HCT116 (cell line): ENCODE measurements at regions not wholly inside any gene's neighbourhood (a gene's known extent, or its start where the extent isn't known, plus 50 kb on each side); places are given as distances from the start of the nearest gene placed in this dataset.
"Not testable (repeated sequence)": the region's sequence is repeated elsewhere in the genome, so short reads cannot be mapped to it uniquely, and the experiment has no call there.

Experiments
- ATAC-seq: fragments of 200-7000 bp; cut with Tn5 transposase; 2 replicates; pipeline ENCODE4 v1.9.1; 2020; ENCODE audit warnings: mild to moderate bottlenecking, moderate library complexity
- BruUV-seq: library from RNA; stranded (reverse); fragments of 400-500 nt; replicated peaks from 2 replicates; lab custom pipeline; 2021; lab: Mats Ljungman, UMichigan
- CTCF ChIA-PET: fragments of 300-600 bp; sonication (Branson Sonifier 250); formaldehyde crosslinking; loops from one replicate; lab custom pipeline; 2021; ENCODE audit warnings: antibody characterized with exemption; lab: Charles Lee
- POLR2A ChIA-PET: fragments of 300-600, 350-600 bp; sonication (Branson Sonifier 250); formaldehyde crosslinking; loops from one replicate; lab custom pipeline; 2021; ENCODE audit warnings: antibody characterized with exemption; lab: Charles Lee
- RAD21 ChIA-PET, 2 experiments: fragments of 300-600 bp; sonication (Branson Sonifier 250); formaldehyde crosslinking; loops; one replicate each; lab custom pipeline; 2023; ENCODE audit warnings: low total read pairs in 2 of 2; ENCODE audit not compliant: uncharacterized antibody in 2 of 2, unreplicated experiment in 2 of 2, low non-redundant PET in 1 of 2; lab: Charles Lee
- DNase-seq: peaks from one replicate; pipeline ENCODE4 v3.0.0-alpha.2; 2010; ENCODE audit warnings: low read depth, low spot score
- H2AFZ ChIP-seq: fragments of 200-600 bp; shearing (Covaris generic), sonication (generic); 2 replicates; pipeline ENCODE4 v1.6.1; 2017; ENCODE audit warnings: low read depth, mixed run types, mixed read lengths, antibody characterized with exemption, low read length; ENCODE audit not compliant: poor library complexity, severe bottlenecking
- H3K27ac ChIP-seq: 2 replicates; pipeline ENCODE4 v1.5.1; 2012; ENCODE audit warnings: low read depth, low read length
- H3K27me3 ChIP-seq: fragments of 200-600 bp; sonication (generic); 2 replicates; pipeline ENCODE4 v1.6.1; 2016; ENCODE audit warnings: mixed run types, low read length, mixed read lengths; ENCODE audit not compliant: insufficient read depth
- H3K36me3 ChIP-seq, 2 experiments: fragments of 200-500 bp in 1 of 2; fragments of 200-600 bp in 1 of 2; sonication (Bioruptor generic) in 1 of 2; sonication (generic) in 1 of 2; 2 replicates each; pipeline versions ENCODE4 v1.5.1 to v1.6.1; 2014 to 2016; ENCODE audit warnings: low read length in 2 of 2, inconsistent platforms in 1 of 2, mixed read lengths in 1 of 2, mixed run types in 1 of 2; ENCODE audit not compliant: insufficient read depth in 2 of 2, control insufficient read depth in 1 of 2
- H3K4me1 ChIP-seq, 2 experiments: fragments of 200-600 bp in 1 of 2; sonication (generic) in 1 of 2; 2 replicates each; pipeline versions ENCODE4 v1.5.1 to v1.6.1; 2012 to 2017; ENCODE audit warnings: low read length in 2 of 2, inconsistent platforms in 1 of 2, mild to moderate bottlenecking in 1 of 2, mixed read lengths in 1 of 2, mixed run types in 1 of 2, moderate library complexity in 1 of 2; ENCODE audit not compliant: insufficient read depth in 2 of 2, control insufficient read depth in 1 of 2
- H3K4me2 ChIP-seq: fragments of 200-600 bp; sonication (generic); 2 replicates; pipeline ENCODE4 v1.6.1; 2017; ENCODE audit warnings: mixed run types, low read length, mixed read lengths
- H3K4me3 ChIP-seq, 2 experiments: fragments of 200-600 bp in 1 of 2; sonication (generic) in 1 of 2; replicated peaks in 1 of 2; 2 replicates each; pipeline ENCODE4 v1.5.1; 2011 to 2016; ENCODE audit warnings: low read length in 2 of 2, control low read depth in 1 of 2, low read depth in 1 of 2, mild to moderate bottlenecking in 1 of 2, mixed read lengths in 1 of 2, mixed run types in 1 of 2
- H3K79me2 ChIP-seq: fragments of 200-600 bp; sonication (generic); 2 replicates; pipeline ENCODE4 v1.6.1; 2017; ENCODE audit warnings: mild to moderate bottlenecking, mixed run types, low read length, moderate library complexity, mixed read lengths; ENCODE audit not compliant: insufficient read depth
- H3K9ac ChIP-seq: fragments of 200-600 bp; sonication (generic); 2 replicates; pipeline ENCODE4 v1.6.1; 2016; ENCODE audit warnings: low read length, mixed read lengths
- H3K9me2 ChIP-seq: fragments of 200-600 bp; sonication (generic), shearing (Covaris generic); 2 replicates; pipeline ENCODE4 v1.6.1; 2017; ENCODE audit warnings: mixed run types, mild to moderate bottlenecking, moderate library complexity; ENCODE audit not compliant: insufficient read depth
- H3K9me3 ChIP-seq, 2 experiments: fragments of 200-500 bp in 1 of 2; fragments of 200-600 bp in 1 of 2; sonication (Bioruptor generic) in 1 of 2; sonication (generic) in 1 of 2; 2 replicates each; pipeline ENCODE4 v1.6.1; 2014 to 2017; ENCODE audit warnings: low read length in 2 of 2, mixed read lengths in 2 of 2, inconsistent platforms in 1 of 2, low read depth in 1 of 2, mild to moderate bottlenecking in 1 of 2, mixed run types in 1 of 2, moderate library complexity in 1 of 2; ENCODE audit not compliant: control insufficient read depth in 1 of 2, insufficient read depth in 1 of 2
- H4K20me1 ChIP-seq: fragments of 200-600 bp; sonication (generic), shearing (Covaris generic); 2 replicates; pipeline ENCODE4 v1.6.1; 2017; ENCODE audit warnings: mixed run types, mild to moderate bottlenecking, moderate library complexity; ENCODE audit not compliant: insufficient read depth
- intact Hi-C: fragments of 100-400 bp; cut with micrococcal nuclease; formaldehyde crosslinking; loops from 2 replicates; pipeline ENCODE4 v1.10.0; 2022

DNA sequence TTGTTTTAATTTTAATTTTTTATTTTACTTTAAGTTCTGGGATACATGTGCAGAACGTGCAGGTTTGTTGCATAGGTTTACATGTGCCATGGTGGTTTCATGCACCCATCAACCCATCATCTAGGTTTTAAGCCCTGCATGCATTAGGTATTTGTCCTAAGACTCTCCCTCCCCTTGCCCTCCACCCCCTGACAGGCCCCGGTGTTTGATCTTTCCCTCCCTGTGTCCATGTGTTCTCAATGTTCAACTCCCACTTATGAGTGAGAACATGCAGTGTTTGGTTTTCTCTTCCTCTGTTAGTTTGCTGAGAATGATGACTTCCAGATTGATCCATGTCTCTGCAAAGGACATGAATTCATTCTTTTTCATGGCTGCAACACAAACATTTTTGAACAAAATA is 50.3 kb upstream of the MCUR1 start:
- CTCF ChIA-PET, BruUV-seq, H4K20me1 ChIP-seq, H3K4me2 ChIP-seq, H3K9me2 ChIP-seq, intact Hi-C loops, H3K4me1 ChIP-seq, DNase-seq, H3K9ac ChIP-seq, H2AFZ ChIP-seq, H3K27ac ChIP-seq, POLR2A ChIA-PET, H3K36me3 ChIP-seq, H3K9me3 ChIP-seq, H3K4me3 ChIP-seq, RAD21 ChIA-PET, H3K79me2 ChIP-seq, H3K27me3 ChIP-seq, ATAC-seq: not testable (repeated sequence)
